HG03139 (cell line): ENCODE measurements at regions not wholly inside any gene's neighbourhood (a gene's known extent, or its start where the extent isn't known, plus 50 kb on each side); places are given as distances from the start of the nearest gene placed in this dataset.
A peak's percentile ranks its signal among the peaks of the same experiment; 100 is the strongest.

ENCODE experiments used
- ATAC-seq: cut with Tn5 transposase; IDR thresholded peaks from one replicate; pipeline ENCODE4 v1.9.1; 2021; ENCODE audit not compliant: unreplicated experiment

GRCh38 chr2:64825831-64826491, 163.2 kb upstream of the SLC1A4 start:
- no peak for ATAC-seq

GRCh38 chr2:64826703-64827102, 162.5 kb upstream of the SLC1A4 start:
- no peak for ATAC-seq

GRCh38 chr2:64828261-64828660, 160.9 kb upstream of the SLC1A4 start:
- no peak for ATAC-seq

GRCh38 chr2:64829525-64829924, 159.7 kb upstream of the SLC1A4 start:
- ATAC-seq: no peak

- ATAC-seq: peak; percentile 72
These were observed 157.8 kb upstream of the SLC1A4 start for GRCh38 chr2:64831134-64831976.

- no peak for ATAC-seq
These were observed 157.2 kb upstream of the SLC1A4 start for GRCh38 chr2:64831977-64832328.

GRCh38 chr2:64832936-64833335, 156.3 kb upstream of the SLC1A4 start:
- no peak for ATAC-seq

GRCh38 chr2:64836566-64836965, 152.6 kb upstream of the SLC1A4 start:
- ATAC-seq: no peak

- ATAC-seq: no peak
These were observed 152.0 kb upstream of the SLC1A4 start for GRCh38 chr2:64837116-64837731.

- ATAC-seq: no peak
These were observed 151.1 kb upstream of the SLC1A4 start for GRCh38 chr2:64837925-64838641.

- no peak for ATAC-seq
These were observed 150.4 kb upstream of the SLC1A4 start for GRCh38 chr2:64838817-64839216.

GRCh38 chr2:64839844-64840243, 149.4 kb upstream of the SLC1A4 start:
- ATAC-seq: peak; percentile 77

GRCh38 chr2:64840426-64840881, 148.7 kb upstream of the SLC1A4 start:
- no peak for ATAC-seq

GRCh38 chr2:64841461-64841860, 147.7 kb upstream of the SLC1A4 start:
- no peak for ATAC-seq

GRCh38 chr2:64842030-64842429, 147.2 kb upstream of the SLC1A4 start:
- ATAC-seq: no peak

GRCh38 chr2:64844087-64844486, 145.1 kb upstream of the SLC1A4 start:
- no peak for ATAC-seq

- no peak for ATAC-seq
These were observed 143.8 kb upstream of the SLC1A4 start for GRCh38 chr2:64845273-64845905.

GRCh38 chr2:64846177-64846576, 143.0 kb upstream of the SLC1A4 start:
- no peak for ATAC-seq

GRCh38 chr2:64847930-64848329, 141.3 kb upstream of the SLC1A4 start:
- no peak for ATAC-seq

- ATAC-seq: no peak
These were observed 140.8 kb upstream of the SLC1A4 start for GRCh38 chr2:64848363-64848762.

GRCh38 chr2:64848945-64849344, 140.3 kb upstream of the SLC1A4 start:
- ATAC-seq: no peak
